Thyroid gland (tissue), 4 donors: ENCODE measurements at regions not wholly inside any gene's neighbourhood (a gene's known extent, or its start where the extent isn't known, plus 50 kb on each side); places are given as distances from the start of the nearest gene placed in this dataset.

Experiments
- CTCF ChIP-seq, 6 experiments: fragments of 200-600 bp in 3 of 6; fragments of 450-650 bp in 3 of 6; sonication (generic) in 3 of 6; IDR thresholded peaks; one replicate each; pipeline ENCODE4 v1.5.1; 2016 to 2019; ENCODE audit warnings: antibody characterized with exemption in 6 of 6, mild to moderate bottlenecking in 2 of 6, inconsistent platforms in 1 of 6, moderate library complexity in 1 of 6
- POLR2A ChIP-seq, 2 donors: fragments of 450-650 bp; IDR thresholded peaks; one replicate each; pipeline ENCODE4 v1.6.1; 2017; ENCODE audit warnings: antibody characterized with exemption in 2 of 2, mild to moderate bottlenecking in 2 of 2, moderate library complexity in 1 of 2

GRCh38 chr20:10812759-10813327 is 139.0 kb upstream of the JAG1 start:
- no peak for TF ChIP-seq CTCF (IDR thresholded peaks at IDR 0.05)
- no peak for TF ChIP-seq POLR2A (IDR thresholded peaks at IDR 0.05)
